ENCODE measurements at regions not wholly inside any gene's neighbourhood (a gene's known extent, or its start where the extent isn't known, plus 50 kb on each side); places are given as distances from the start of the nearest gene placed in this dataset.

GRCh38 chr11:70772950-70773349, 374.6 kb downstream of the CTTN start:
- DNase-seq (ENCODE audit: low spot score) = no peak
- ATAC-seq = peak; percentile 32

DNA sequence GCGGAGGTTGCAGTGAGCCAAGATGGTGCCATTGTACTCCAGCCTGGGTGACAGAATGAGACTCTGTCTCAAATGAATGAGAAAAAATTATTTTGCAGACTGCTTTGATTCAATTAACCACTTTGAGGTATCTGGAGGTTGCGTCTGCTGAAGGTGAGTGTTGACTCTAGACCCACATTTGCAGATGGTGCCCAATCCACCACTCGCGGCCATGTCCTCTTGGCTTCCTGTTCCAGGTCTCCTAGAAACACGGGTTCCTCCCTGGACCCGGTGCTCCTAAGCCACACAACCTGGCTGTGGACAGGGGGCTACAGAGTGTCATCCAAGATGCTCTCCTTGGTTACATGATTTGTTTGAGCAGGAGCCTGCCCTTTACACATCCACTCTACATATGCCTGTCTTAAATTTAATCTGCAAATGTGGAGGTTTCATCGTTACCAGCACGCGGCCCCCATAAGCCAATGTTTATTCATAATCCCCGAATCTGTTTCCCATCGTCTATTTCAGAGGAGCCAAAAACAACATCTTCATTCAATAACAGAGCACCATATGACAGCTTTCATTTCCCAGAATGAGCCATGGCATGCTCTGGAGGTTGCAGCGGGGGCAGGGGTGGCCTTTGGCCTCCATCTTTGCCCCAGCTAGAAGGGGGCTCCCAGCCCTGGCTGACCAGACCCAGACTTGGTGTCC, 377.2 kb downstream of the CTTN start:
- DNase-seq (ENCODE audit: low spot score) (no peak), ATAC-seq (no peak)

GRCh38 chr11:70776914-70777532, 378.7 kb downstream of the CTTN start:
- ATAC-seq (no peak), DNase-seq (ENCODE audit: low spot score) (no peak)

- no peak for DNase-seq (ENCODE audit: low spot score)
- no peak for ATAC-seq
These were observed 380.6 kb downstream of the CTTN start for GRCh38 chr11:70778883-70779282.

DNA sequence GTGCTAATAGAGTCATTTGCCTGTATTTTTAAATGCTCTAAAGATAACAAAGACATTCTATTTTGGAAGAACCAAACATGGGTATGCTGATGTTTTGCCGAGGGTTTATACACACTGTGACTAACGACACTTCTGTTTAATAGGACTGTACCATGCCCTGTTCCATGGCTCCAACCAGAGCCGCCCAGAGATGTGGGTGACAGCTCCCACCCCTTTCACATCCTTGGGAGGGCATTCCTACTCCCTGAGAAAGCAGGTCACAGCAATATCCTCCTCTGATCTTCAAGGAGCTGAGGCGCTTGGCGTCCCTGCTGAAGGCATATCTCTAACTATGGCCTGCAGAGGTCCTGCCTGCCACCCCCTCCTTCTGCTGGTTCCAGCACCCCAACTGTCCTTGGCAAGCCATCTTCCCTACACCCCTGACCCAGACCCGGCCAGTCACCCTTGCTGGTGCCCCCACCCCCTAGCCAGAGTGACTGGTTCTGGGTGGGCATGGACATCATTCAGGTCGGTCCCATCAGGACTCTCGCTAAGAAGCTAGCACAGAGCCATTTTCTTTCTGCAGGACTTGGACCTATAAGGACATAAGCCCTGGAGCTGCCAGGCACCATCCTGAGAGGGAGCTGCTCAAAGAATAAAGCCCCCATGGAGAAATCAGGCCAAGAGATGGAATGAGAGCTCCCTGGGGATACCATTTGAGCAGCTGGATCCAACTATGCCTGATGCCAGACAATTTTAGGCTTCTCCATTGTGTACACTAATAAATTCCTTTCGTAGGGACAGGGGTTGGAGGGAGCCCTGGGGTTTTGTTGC, 381.3 kb downstream of the CTTN start:
- no peak for ATAC-seq
- DNase-seq (ENCODE audit: low spot score) = no peak

- DNase-seq (ENCODE audit: low spot score) (no peak), ATAC-seq (peak; percentile 58)
These were observed 381.9 kb downstream of the CTTN start for GRCh38 chr11:70780246-70780535.

DNA sequence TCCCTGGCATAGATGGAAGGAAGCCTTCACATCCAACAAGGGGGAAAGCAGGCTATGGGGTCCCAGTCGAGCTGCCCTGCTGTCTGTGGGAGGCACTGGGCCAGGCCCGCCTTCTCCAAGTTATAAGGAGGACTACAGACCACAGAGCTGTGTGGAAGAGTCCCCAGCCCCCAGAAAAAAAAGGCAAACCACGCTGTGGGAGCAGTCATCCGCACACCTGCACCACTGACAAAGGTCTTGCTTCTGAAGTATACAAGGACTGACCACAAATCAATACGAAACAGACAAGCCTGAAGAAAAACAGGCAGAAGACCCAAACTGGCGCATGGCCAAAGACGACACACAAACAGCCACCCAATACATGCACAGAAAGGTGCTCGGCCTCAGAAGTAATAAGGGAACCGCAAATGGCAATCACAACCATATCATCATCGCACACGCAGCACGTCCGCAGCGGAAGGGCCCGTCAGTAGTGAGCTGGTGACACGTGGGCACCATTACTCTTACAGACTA, 384.1 kb downstream of the CTTN start:
- no peak for ATAC-seq
- DNase-seq (ENCODE audit: low spot score) = no peak

DNA sequence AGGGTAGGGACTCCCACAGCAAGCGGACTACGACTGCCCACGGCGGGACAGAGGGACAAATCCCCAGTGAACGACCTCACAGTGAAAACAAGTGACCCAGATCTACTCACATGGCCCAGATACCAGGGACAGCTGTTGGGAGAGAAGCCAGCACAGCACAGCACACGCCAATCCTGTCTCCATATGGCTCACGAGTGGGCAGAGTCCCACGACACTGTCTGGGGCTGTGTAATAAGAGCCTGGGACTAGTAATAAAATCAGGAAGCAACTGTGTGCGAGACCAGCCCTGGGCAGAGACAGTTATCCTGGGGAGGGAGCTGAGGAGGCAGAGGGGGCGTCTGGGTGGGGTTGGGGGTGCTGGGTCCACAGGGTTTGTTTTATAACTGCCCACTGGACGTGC, 385.0 kb downstream of the CTTN start:
- ATAC-seq = peak; percentile 31

DNA sequence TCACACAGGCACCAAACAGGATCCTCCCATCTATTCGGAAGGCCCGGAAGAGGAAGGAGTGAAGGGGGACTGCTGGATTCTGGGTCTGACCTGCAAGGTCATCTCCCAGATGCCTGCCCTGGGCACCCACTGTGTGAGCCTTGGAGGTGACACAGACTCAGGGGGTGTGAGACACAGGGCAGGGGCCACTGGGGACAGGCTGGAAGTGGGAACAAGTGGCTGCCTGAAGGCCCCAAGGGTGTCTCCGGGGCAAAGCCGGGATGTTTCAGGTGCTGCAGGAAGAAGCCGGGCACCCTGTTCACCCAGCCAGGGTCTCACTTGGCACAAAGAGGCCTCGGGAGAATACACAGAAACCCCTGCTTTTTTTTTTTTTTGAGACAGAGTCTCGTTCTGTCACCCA, 385.5 kb downstream of the CTTN start:
- no peak for ATAC-seq

More for the DNA sequence above, 385.0 kb downstream of the CTTN start:
- DNase-seq (ENCODE audit: low spot score) = no peak

GRCh38 chr11:70785372-70785771, 387.0 kb downstream of the CTTN start:
- DNase-seq (ENCODE audit: low spot score) (no peak), ATAC-seq (peak; percentile 14)

More for the DNA sequence above, 385.5 kb downstream of the CTTN start:
- DNase-seq (ENCODE audit: low spot score) = no peak

DNA sequence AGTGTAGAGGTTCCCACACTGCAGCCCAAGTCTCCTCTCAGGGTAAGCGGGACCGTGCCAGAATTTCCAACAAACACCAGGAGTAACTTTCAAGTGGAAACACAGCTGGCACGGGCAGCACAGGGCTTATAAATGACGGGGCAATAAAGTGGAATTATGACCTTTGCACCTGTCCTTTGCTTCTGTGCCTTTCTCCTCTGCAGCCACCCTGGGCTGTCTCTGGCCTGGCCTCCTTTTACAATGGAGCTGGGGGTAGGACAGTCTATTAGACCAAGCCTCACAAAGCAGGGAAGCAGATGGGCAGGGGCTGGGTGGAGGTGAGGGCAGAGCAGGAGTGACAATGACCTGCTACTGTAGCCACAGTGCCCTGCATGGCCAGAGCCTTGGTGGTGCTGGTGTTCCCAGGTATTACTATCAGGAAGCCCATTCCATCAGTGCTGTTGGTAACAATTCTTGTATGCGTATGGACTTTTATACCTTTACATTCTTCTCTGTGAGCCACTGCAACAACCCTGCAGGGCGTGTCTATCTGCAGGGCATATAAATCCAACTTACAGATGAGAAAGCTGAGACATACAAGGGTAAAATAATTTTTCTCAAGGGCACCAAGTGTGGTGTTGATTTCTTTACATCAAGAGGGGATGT, 387.8 kb downstream of the CTTN start:
- DNase-seq (ENCODE audit: low spot score) (peak; percentile 70), ATAC-seq (peak; percentile 91)

DNA sequence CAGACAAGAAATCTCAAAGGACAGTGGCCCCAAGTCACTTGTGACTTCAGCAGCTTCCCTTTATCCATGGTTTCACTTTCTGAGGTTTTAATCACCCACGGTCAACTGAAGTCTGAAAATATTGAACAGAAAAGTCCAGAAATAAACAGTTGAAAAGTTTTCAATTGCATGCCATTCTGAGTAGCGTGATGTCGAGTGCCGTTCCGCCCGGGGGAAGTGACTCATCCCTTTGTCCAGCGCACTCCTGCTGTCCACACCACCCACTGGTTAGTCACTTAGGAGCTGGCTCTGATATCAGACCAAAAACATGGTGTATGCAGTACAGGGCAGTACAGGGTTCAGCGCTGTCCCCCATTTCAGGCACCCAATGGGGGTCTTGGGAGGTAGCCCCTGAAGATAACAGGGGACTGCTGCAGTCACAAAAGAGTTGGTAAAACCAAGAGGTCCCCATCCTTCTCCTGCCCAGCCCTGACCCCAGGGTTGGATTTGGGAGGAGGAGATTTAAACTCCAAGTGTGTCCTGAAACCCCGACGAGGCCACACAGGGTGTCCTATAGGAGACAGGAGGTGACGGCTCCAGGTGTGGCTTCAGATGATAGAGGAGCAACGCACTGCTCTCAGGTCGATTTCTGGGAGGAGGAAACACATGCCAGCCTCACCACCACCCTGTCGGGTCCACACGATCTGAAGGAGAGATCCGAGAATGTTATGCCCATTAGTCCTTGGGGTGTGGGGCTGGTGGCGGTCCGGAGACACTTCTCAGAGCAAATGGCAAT, 390.1 kb downstream of the CTTN start:
- DNase-seq (ENCODE audit: low spot score) (no peak), ATAC-seq (no peak)

DNA sequence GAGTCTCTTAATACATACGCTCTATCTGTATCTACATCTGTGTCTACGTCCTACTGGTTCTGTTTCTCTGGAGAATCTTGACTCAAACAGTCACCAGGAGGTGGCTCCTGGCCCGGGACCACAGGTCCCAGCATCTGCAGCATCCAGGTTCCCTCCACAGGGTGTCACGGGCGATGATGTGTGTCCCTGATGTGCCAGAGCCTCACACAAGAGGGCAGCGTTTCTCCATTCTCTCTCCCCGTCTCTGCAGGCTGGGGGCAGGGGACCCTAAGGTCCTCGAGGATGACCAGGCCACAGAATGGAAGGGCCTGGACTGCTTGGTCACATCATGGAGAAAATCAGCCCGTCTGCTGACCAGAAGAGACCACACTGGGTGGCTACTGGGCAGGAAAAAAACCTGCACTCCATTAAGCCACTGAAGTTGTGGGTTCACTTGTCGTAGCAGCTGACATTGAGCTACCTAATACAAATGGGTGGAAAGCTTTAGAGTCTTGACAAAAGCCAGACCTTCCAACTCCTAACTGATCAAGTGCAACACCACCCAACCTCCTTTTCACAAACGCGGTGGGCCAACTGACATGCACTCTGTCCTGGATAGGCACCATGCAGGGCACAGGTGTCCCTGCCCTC, 392.5 kb downstream of the CTTN start:
- ATAC-seq (no peak), DNase-seq (ENCODE audit: low spot score) (no peak)

GRCh38 chr11:70796648-70797227, 398.4 kb downstream of the CTTN start:
- DNase-seq (ENCODE audit: low spot score) (no peak), ATAC-seq (peak; percentile 29)

GRCh38 chr11:70798296-70798695, 400.0 kb downstream of the CTTN start:
- DNase-seq (ENCODE audit: low spot score) (no peak), ATAC-seq (no peak)

DNA sequence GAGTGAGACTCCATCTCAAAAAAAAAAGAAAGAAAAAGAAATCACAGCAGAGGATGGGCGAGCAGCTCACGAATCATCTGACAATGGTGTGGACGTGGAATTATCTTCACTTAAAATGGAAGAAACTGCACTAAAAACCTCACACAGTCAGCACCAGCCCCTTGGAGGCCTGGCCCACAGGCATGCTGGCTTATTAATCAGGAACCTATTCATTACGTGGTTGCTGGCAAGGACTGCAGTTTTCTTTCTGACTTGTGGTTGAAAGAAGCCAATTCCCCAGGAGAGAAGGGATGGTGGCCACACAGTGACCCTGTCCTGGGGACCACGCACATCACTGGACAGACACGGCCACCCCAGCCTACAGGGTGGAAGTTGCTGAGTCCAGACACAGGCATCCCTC, 401.1 kb downstream of the CTTN start:
- no peak for DNase-seq (ENCODE audit: low spot score)
- ATAC-seq = no peak

- DNase-seq (ENCODE audit: low spot score) (no peak), ATAC-seq (no peak)
These were observed 403.9 kb downstream of the CTTN start for GRCh38 chr11:70802185-70802584.

DNA sequence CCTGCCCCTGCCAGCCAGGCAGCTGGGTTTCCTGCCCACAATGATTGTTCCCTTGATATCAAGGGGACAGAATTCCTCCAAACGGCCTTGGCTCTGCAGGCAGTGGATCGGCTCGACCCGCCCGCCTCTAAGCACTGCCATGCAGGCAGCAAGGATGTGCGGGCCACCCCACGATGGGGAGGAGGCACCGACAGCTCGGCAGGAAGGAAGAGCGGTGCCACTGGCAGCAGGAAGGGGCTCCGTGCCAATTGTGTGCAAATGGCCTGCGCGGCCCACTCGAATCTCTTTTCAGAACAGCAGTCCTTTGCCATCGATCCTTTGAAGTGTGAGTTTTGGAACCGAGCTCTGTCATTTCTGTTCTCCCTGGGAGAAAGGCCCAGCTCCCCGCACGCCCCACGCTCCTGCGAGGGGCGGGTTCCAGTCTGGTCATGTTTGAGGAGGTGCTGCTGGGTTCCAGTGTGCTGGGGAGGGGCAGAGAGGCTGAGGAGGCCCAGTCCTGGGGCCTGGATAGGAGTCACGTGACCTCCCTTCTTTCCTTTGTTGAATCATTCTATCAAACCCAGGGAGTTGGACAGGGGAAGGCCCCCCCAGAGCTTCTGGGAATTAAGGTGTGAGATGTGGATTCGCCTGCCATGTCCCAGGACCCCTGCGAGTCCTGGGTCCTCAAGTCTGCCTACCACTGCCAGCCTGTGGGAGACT, 406.0 kb downstream of the CTTN start:
- ATAC-seq (no peak), DNase-seq (ENCODE audit: low spot score) (no peak)

DNA sequence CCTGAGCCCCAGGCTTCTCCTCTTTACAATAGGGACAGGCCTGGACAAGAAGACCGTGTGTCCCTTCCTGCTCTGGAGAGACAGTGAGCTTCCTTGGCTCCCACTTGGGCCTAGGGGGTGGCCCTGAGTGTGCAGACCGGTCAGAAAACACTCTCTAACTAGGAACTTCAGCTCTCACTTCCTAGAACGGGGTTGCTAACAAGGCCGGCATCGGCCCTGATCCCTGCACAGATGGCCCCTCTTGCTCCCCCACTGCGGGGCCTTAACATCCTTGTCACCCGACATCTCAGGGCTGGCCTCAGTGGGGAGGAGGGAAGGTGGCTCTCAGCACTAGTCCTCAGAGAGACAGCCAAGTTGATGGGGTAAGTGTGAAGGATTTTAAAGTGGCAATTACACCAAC, 406.9 kb downstream of the CTTN start:
- DNase-seq (ENCODE audit: low spot score) (no peak), ATAC-seq (no peak)

Measured in left lobe of liver (tissue), 2 donors.